NB4 (cell line): ENCODE measurements at regions not wholly inside any gene's neighbourhood (a gene's known extent, or its start where the extent isn't known, plus 50 kb on each side); places are given as distances from the start of the nearest gene placed in this dataset.

Experiments used
- DNase-seq: peaks from one replicate; pipeline ENCODE4 v3.0.0; 2010; ENCODE audit warnings: low read depth
- H3K4me3 ChIP-seq: one replicate; pipeline ENCODE4 v1.5.1; 2011; ENCODE audit warnings: mild to moderate bottlenecking, low read depth, low read length, moderate library complexity
- CTCF ChIP-seq: IDR thresholded peaks from one replicate; pipeline ENCODE4 v1.5.1; 2012; ENCODE audit warnings: low read depth, low read length
- MAX ChIP-seq: IDR thresholded peaks from 2 replicates; pipeline ENCODE4 v1.6.1; 2011; ENCODE audit warnings: low read depth, low read length
- MYC ChIP-seq: IDR thresholded peaks from 2 replicates; pipeline ENCODE4 v1.6.1; 2011; ENCODE audit warnings: low read depth, low read length
- POLR2A ChIP-seq: IDR thresholded peaks from 2 replicates; pipeline ENCODE4 v1.6.1; 2011; ENCODE audit warnings: mild to moderate bottlenecking; ENCODE audit not compliant: insufficient read length; ENCODE audit errors: extremely low read depth

- TF ChIP-seq MAX (no peak), MYC (no peak), CTCF (no peak), POLR2A (no peak)
- DNase-seq: no peak
- peak overlapping the region; percentile 3 for H3K4me3 ChIP-seq
Measured at GRCh38 chr17:17420082-17420481, 56.7 kb upstream of the MED9 start.

GRCh38 chr17:17420561-17421269 lies 56.1 kb upstream of the MED9 start:
- DNase-seq: peak; percentile 98
- TF ChIP-seq MAX (peak; percentile 67), MYC (0 out of 2 replicates have a peak, but pooled peaks have one; percentile 46), POLR2A (no peak)
- peak overlapping the region; percentile 3 for H3K4me3 ChIP-seq

GRCh38 chr17:17421346-17422216 lies 55.2 kb upstream of the MED9 start:
- TF ChIP-seq MAX (no peak), CTCF (no peak), MYC (no peak), POLR2A (no peak)
- DNase-seq: no peak
- H3K4me3 ChIP-seq: no peak overlapping the region

- no peak overlapping the region for H3K4me3 ChIP-seq
- TF ChIP-seq MAX (no peak), POLR2A (no peak), CTCF (no peak), MYC (no peak)
- no peak for DNase-seq
Measured at GRCh38 chr17:17422217-17422610, 54.6 kb upstream of the MED9 start.

- no peak for TF ChIP-seq MYC
- no peak for TF ChIP-seq CTCF
- TF ChIP-seq POLR2A: no peak
- no peak overlapping the region for H3K4me3 ChIP-seq
- DNase-seq: no peak
Measured at GRCh38 chr17:17422641-17423040, 54.2 kb upstream of the MED9 start.

GRCh38 chr17:17423656-17424055 lies 53.1 kb upstream of the MED9 start:
- H3K4me3 ChIP-seq: no peak overlapping the region
- TF ChIP-seq POLR2A (no peak), MAX (no peak), CTCF (no peak), MYC (no peak)

More at GRCh38 chr17:17423656-17424055, 53.1 kb upstream of the MED9 start:
- DNase-seq: no peak
